ENCODE measurements at regions not wholly inside any gene's neighbourhood (a gene's known extent, or its start where the extent isn't known, plus 50 kb on each side); places are given as distances from the start of the nearest gene placed in this dataset.

DNA sequence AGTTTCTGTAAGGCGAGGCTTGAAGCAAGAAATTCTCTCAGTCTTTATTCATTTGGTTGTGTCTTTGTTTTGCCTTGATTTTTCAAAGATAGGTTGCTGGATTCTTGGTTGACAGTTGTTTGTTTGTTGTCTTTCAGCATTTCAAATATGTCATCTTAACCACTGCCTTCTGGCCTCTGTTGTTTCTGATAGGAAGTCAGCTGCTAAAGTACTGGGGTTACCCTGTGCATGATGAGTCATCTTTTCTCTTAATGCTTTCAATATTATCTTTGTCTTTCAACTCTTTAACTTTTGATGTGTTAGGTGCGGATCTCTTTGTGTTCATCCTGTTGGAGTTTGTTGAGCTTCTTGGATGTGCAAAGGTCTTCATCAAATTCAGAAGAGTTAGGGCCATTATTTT, 1571.3 kb downstream of the MAT2B start:
- Histone ChIP-seq H3K4me3 (no peak overlapping the region), H3K9ac (ENCODE audit: insufficient read length) (no peak overlapping the region), H3K27ac (no peak overlapping the region), H3K9me3 (ENCODE audit: low read depth, low read length) (no peaks in the 10 kb centered on the region), H3K36me3 (ENCODE audit: insufficient read depth, low read length) (no peaks in the 10 kb centered on the region)
- DNase-seq (ENCODE audit: low read depth, low spot score) = no peak
- TF ChIP-seq EZH2 (IDR thresholded peaks at IDR 0.05) = no peak
- TF ChIP-seq FOXP2 (optimal IDR thresholded peaks at IDR 0.05; ENCODE audit: control extremely low read depth, extremely low read length, insufficient read depth) = no peak
- TF ChIP-seq POLR2AphosphoS5 (IDR thresholded peaks at IDR 0.05; ENCODE audit: borderline replicate concordance, low read depth, low read length) = no peak

DNA sequence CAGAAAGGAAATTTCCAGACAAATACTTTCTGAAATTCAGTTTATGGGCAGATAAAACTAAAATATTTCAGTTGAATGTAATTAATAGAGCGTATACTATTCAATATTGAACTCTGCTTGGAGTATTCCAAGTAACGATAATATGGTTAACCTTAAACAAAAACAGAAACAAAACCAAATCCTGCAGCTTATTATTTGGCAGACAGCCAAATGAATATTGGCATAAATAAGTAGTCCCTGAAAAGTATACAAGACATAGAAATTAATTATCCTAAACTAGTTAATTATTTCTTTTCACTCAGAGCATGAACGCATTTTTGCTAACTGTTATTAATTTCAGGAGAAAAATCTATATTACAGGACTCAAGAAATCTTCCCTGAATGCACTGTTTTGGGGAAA, 1574.0 kb downstream of the MAT2B start:
- H3K9ac ChIP-seq (ENCODE audit: insufficient read length) = no peak overlapping the region
- H3K36me3 ChIP-seq (ENCODE audit: insufficient read depth, low read length) = no peaks in the 10 kb centered on the region
- no peak for TF ChIP-seq EZH2 (IDR thresholded peaks at IDR 0.05)
- TF ChIP-seq FOXP2 (optimal IDR thresholded peaks at IDR 0.05; ENCODE audit: control extremely low read depth, extremely low read length, insufficient read depth) = no peak
- TF ChIP-seq POLR2AphosphoS5 (IDR thresholded peaks at IDR 0.05; ENCODE audit: borderline replicate concordance, low read depth, low read length) = no peak
- no peak overlapping the region for H3K27ac ChIP-seq
- DNase-seq (ENCODE audit: low read depth, low spot score) = no peak
- H3K4me3 ChIP-seq = no peak overlapping the region
- no peaks in the 10 kb centered on the region for H3K9me3 ChIP-seq (ENCODE audit: low read depth, low read length)

DNA sequence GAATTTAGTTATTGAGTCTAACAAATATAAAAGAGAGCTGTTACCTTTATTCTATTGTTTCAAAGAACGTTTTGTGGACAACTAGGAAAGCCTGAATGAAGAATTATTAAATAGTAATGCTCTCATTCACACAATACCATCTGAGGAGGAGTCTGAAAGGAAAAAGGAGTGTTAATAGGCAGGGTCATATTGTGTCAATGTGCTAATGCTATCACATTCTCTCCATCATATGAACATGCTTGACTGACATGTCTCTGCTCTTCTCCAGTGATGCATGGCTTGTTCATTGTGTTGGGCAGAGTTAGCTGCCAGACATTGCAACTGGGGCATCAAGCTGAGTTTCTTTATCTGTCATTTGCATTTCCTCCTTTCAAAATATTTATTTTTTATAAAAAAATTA, 1578.0 kb downstream of the MAT2B start:
- no peak for TF ChIP-seq FOXP2 (optimal IDR thresholded peaks at IDR 0.05; ENCODE audit: control extremely low read depth, extremely low read length, insufficient read depth)
- TF ChIP-seq POLR2AphosphoS5 (IDR thresholded peaks at IDR 0.05; ENCODE audit: borderline replicate concordance, low read depth, low read length) = no peak
- TF ChIP-seq EZH2 (IDR thresholded peaks at IDR 0.05) = no peak
- H3K9ac ChIP-seq (ENCODE audit: insufficient read length) = no peak overlapping the region
- no peak overlapping the region for H3K27ac ChIP-seq
- DNase-seq (ENCODE audit: low read depth, low spot score) = no peak
- no peaks in the 10 kb centered on the region for H3K9me3 ChIP-seq (ENCODE audit: low read depth, low read length)
- no peaks in the 10 kb centered on the region for H3K36me3 ChIP-seq (ENCODE audit: insufficient read depth, low read length)
- H3K4me3 ChIP-seq = no peak overlapping the region

DNA sequence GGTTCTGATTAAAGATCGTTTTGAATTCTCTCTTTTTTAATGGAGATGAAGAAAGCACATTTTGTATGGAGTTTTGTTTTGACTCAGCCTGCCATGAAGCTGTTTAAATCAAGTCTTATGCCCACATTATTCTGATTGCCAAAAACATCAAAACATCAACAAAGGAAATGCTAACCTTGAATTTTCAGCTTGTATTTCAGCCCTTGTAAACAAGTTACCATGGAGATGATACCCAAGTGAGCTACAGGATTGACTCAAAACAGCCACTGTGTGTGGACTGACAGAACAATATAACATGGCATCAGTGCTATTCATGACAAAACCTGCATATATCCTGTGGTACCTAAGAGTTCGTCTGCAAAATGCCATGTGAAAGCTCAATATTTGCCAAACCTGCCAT, 1581.0 kb downstream of the MAT2B start:
- no peaks in the 10 kb centered on the region for H3K9me3 ChIP-seq (ENCODE audit: low read depth, low read length)
- H3K36me3 ChIP-seq (ENCODE audit: insufficient read depth, low read length) = no peaks in the 10 kb centered on the region
- H3K27ac ChIP-seq = no peak overlapping the region
- TF ChIP-seq FOXP2 (optimal IDR thresholded peaks at IDR 0.05; ENCODE audit: control extremely low read depth, extremely low read length, insufficient read depth) (no peak), POLR2AphosphoS5 (IDR thresholded peaks at IDR 0.05; ENCODE audit: borderline replicate concordance, low read depth, low read length) (no peak), EZH2 (IDR thresholded peaks at IDR 0.05) (no peak)
- H3K9ac ChIP-seq (ENCODE audit: insufficient read length) = no peak overlapping the region
- no peak for DNase-seq (ENCODE audit: low read depth, low spot score)
- H3K4me3 ChIP-seq = no peak overlapping the region

DNA sequence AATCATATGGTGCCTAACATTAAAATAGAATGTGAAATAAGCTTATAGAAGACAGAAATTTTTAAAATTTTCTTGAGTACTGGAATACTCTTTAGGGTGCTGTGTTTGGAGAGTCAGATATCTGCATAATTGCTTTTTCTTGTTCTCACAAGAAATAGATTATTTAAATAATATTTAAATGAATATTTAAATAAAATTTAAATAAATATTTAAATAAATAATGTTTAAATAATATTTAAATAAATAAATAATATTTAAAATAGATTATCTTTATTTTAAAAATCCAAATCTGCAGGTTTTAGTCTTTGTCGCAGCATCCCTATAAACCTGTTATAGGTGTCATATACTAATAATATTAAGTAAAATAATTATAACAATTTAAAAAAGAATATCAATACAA, 1589.4 kb downstream of the MAT2B start:
- DNase-seq (ENCODE audit: low read depth, low spot score) = no peak
- no peaks in the 10 kb centered on the region for H3K9me3 ChIP-seq (ENCODE audit: low read depth, low read length)
- H3K9ac ChIP-seq (ENCODE audit: insufficient read length) = no peak overlapping the region
- no peak overlapping the region for H3K4me3 ChIP-seq
- H3K27ac ChIP-seq = no peak overlapping the region
- H3K36me3 ChIP-seq (ENCODE audit: insufficient read depth, low read length) = no peaks in the 10 kb centered on the region
- no peak for TF ChIP-seq POLR2AphosphoS5 (IDR thresholded peaks at IDR 0.05; ENCODE audit: borderline replicate concordance, low read depth, low read length)
- TF ChIP-seq FOXP2 (optimal IDR thresholded peaks at IDR 0.05; ENCODE audit: control extremely low read depth, extremely low read length, insufficient read depth) = no peak
- no peak for TF ChIP-seq EZH2 (IDR thresholded peaks at IDR 0.05)

DNA sequence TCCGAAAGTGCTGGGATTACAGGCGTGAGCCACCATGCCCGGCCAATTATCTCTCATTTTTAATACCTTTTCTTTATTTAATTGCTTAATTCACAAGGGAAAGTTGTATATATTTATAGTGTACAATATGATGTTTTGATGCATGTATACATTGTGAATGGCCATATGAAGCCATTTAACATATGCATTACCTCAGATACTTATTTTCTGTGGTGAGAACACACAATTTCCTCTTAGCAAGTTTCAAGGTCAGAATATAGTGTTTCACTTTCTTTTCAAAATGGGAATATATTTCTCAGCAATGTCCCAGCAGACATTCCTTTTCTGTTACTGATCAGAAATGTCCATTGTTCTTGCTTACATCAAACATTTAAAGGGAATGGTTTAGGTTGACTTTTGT, 1596.3 kb downstream of the MAT2B start:
- DNase-seq (ENCODE audit: low read depth, low spot score) = no peak
- no peak overlapping the region for H3K9ac ChIP-seq (ENCODE audit: insufficient read length)
- TF ChIP-seq POLR2AphosphoS5 (IDR thresholded peaks at IDR 0.05; ENCODE audit: borderline replicate concordance, low read depth, low read length) = no peak
- no peak for TF ChIP-seq FOXP2 (optimal IDR thresholded peaks at IDR 0.05; ENCODE audit: control extremely low read depth, extremely low read length, insufficient read depth)
- no peak overlapping the region for H3K27ac ChIP-seq
- no peaks in the 10 kb centered on the region for H3K9me3 ChIP-seq (ENCODE audit: low read depth, low read length)
- no peak overlapping the region for H3K4me3 ChIP-seq
- no peaks in the 10 kb centered on the region for H3K36me3 ChIP-seq (ENCODE audit: insufficient read depth, low read length)

DNA sequence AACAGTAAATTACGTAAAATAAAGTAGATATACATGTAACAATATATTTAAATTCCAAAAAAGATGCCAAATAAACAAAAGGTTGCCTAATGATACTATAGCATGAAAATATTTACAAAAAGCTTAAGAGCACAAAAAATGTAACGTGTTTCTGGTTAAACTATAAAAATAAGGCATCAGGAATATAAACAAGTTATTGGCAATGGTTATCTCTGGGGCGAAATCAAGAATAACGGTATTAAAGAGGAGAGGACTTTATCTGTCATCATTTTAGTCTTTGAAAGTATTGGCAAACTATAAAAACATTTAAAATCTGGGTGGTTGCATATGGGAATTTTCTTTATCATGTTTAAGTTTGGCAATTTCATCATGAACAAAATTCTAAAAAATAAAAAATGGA, 1599.2 kb downstream of the MAT2B start:
- no peak overlapping the region for H3K9ac ChIP-seq (ENCODE audit: insufficient read length)
- no peak overlapping the region for H3K4me3 ChIP-seq
- no peaks in the 10 kb centered on the region for H3K9me3 ChIP-seq (ENCODE audit: low read depth, low read length)
- TF ChIP-seq POLR2AphosphoS5 (IDR thresholded peaks at IDR 0.05; ENCODE audit: borderline replicate concordance, low read depth, low read length) (no peak), EZH2 (IDR thresholded peaks at IDR 0.05) (no peak), FOXP2 (optimal IDR thresholded peaks at IDR 0.05; ENCODE audit: control extremely low read depth, extremely low read length, insufficient read depth) (no peak)
- no peak for DNase-seq (ENCODE audit: low read depth, low spot score)
- H3K27ac ChIP-seq = no peak overlapping the region
- H3K36me3 ChIP-seq (ENCODE audit: insufficient read depth, low read length) = no peaks in the 10 kb centered on the region

DNA sequence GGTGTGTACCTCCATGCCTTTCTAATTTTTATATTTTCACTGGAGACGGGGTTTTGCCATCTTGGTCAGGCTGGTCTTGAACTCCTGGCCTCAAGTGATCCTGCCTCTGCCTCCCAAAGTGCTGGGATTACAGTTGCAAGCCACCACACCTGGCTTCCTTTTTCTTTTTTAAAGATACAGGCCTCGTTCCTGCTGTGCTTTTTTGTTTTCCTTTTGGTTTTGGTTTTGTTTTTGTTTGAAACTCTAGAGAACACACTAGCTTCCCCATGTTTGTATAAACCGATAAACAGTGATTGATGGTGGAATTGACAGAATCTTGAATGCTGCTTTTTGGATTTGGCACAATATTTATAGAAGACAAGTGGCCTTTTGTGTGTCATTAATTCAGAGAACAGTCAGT, 1603.4 kb downstream of the MAT2B start:
- H3K36me3 ChIP-seq (ENCODE audit: insufficient read depth, low read length) = no peaks in the 10 kb centered on the region
- H3K4me3 ChIP-seq = no peak overlapping the region
- no peak overlapping the region for H3K9ac ChIP-seq (ENCODE audit: insufficient read length)
- TF ChIP-seq FOXP2 (optimal IDR thresholded peaks at IDR 0.05; ENCODE audit: control extremely low read depth, extremely low read length, insufficient read depth) (no peak), EZH2 (IDR thresholded peaks at IDR 0.05) (no peak), POLR2AphosphoS5 (IDR thresholded peaks at IDR 0.05; ENCODE audit: borderline replicate concordance, low read depth, low read length) (no peak)
- no peaks in the 10 kb centered on the region for H3K9me3 ChIP-seq (ENCODE audit: low read depth, low read length)
- H3K27ac ChIP-seq = no peak overlapping the region
- DNase-seq (ENCODE audit: low read depth, low spot score) = no peak

DNA sequence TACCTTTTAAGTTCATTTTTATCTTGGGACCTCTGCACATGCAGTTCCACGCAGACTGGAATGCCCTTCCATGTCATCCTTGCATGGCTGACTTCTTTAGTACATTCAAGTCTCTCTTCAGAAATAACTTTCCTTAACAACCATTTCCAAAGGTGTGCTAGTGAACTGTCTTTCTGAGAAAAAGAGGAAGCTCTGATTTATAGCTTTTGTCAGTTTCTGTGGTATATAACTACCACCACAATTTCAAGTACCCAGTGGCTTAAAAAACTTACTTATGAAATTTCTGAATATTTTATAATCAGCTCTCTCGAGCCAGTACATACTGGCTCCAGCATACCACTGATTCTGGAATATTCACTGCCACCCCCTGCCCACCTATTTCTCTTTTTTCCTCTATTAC, 1613.8 kb downstream of the MAT2B start:
- no peaks in the 10 kb centered on the region for H3K9me3 ChIP-seq (ENCODE audit: low read depth, low read length)
- no peak for TF ChIP-seq POLR2AphosphoS5 (IDR thresholded peaks at IDR 0.05; ENCODE audit: borderline replicate concordance, low read depth, low read length)
- no peak for TF ChIP-seq FOXP2 (optimal IDR thresholded peaks at IDR 0.05; ENCODE audit: control extremely low read depth, extremely low read length, insufficient read depth)
- no peak for TF ChIP-seq EZH2 (IDR thresholded peaks at IDR 0.05)
- no peak overlapping the region for H3K9ac ChIP-seq (ENCODE audit: insufficient read length)
- DNase-seq (ENCODE audit: low read depth, low spot score) = no peak
- H3K27ac ChIP-seq = no peak overlapping the region
- no peaks in the 10 kb centered on the region for H3K36me3 ChIP-seq (ENCODE audit: insufficient read depth, low read length)
- no peak overlapping the region for H3K4me3 ChIP-seq
